SK-N-SH treated with all-trans-retinoic acid at 6 μM for 48 hours (cell line): ENCODE measurements at regions not wholly inside any gene's neighbourhood (a gene's known extent, or its start where the extent isn't known, plus 50 kb on each side); places are given as distances from the start of the nearest gene placed in this dataset.
"Not testable (repeated sequence)": the region's sequence is repeated elsewhere in the genome, so short reads cannot be mapped to it uniquely, and the experiment has no call there.

Experiments
- ATAC-seq: fragments of 200-7000 bp; cut with Tn5 transposase; 3 replicates; pipeline ENCODE4 v1.9.1; 2020; ENCODE audit warnings: mild to moderate bottlenecking, moderate library complexity
- BACH2 ChIP-seq: fragments of 250-450 bp; sonication (Bioruptor Pico); IDR thresholded peaks from 2 replicates; pipeline ENCODE4 v1.9.0; 2021; ENCODE audit warnings: mild to moderate bottlenecking, borderline replicate concordance
- GLIS3 ChIP-seq: fragments of 250-450 bp; sonication (Bioruptor Pico); IDR thresholded peaks from 2 replicates; pipeline ENCODE4 v1.5.0; 2020; ENCODE audit warnings: mild to moderate bottlenecking, moderate library complexity
- OSR1 ChIP-seq: fragments of 250-450 bp; sonication (Bioruptor Pico); IDR thresholded peaks from 2 replicates; pipeline ENCODE4 v1.8.0; 2022; ENCODE audit warnings: moderate library complexity, mild to moderate bottlenecking, inconsistent platforms
- PPARA ChIP-seq: fragments of 250-450 bp; sonication (Bioruptor Pico); IDR thresholded peaks from 2 replicates; pipeline ENCODE4 v1.5.0; 2020; ENCODE audit warnings: mild to moderate bottlenecking, borderline replicate concordance
- RARB ChIP-seq: fragments of 250-450 bp; sonication (Bioruptor Pico); IDR thresholded peaks from 2 replicates; pipeline ENCODE4 v1.8.0; 2021; ENCODE audit warnings: mild to moderate bottlenecking, moderate library complexity
- SNAI2 ChIP-seq: fragments of 250-450 bp; sonication (Bioruptor Pico); IDR thresholded peaks from 2 replicates; pipeline ENCODE4 v1.5.0; 2020; ENCODE audit warnings: mild to moderate bottlenecking, moderate library complexity
- ZC3H10 ChIP-seq: fragments of 250-450 bp; sonication (Bioruptor Pico); IDR thresholded peaks from 2 replicates; pipeline ENCODE4 v1.5.1; 2021; ENCODE audit warnings: mild to moderate bottlenecking, moderate library complexity
- ZFP3 ChIP-seq: fragments of 250-450 bp; sonication (Bioruptor Pico); IDR thresholded peaks from 2 replicates; pipeline ENCODE4 v1.5.0; 2020; ENCODE audit warnings: mild to moderate bottlenecking, moderate library complexity
- ZNF565 ChIP-seq: fragments of 450-650 bp; formaldehyde crosslinking; conservative IDR thresholded peaks from 2 replicates; pipeline ENCODE4 v1.5.0; 2020; ENCODE audit warnings: low read depth, mild to moderate bottlenecking, moderate library complexity
- ZNF8 ChIP-seq: fragments of 450-650 bp; formaldehyde crosslinking; IDR thresholded peaks from 2 replicates; pipeline ENCODE4 v1.5.0; 2020; ENCODE audit warnings: mild to moderate bottlenecking, moderate library complexity
- TF ChIP-seq, protein P1 (sequence below): fragments of 250-450 bp; sonication (Bioruptor Pico); IDR thresholded peaks from 2 replicates; pipeline ENCODE4 v1.8.0; 2020; ENCODE audit warnings: mild to moderate bottlenecking, moderate library complexity, borderline replicate concordance
- TF ChIP-seq, protein P2 (sequence below): fragments of 250-450 bp; sonication (Bioruptor Pico); IDR thresholded peaks from 2 replicates; pipeline ENCODE4 v1.5.1; 2020; ENCODE audit warnings: low read depth, mild to moderate bottlenecking, moderate library complexity
- TF ChIP-seq, protein P3 (sequence below): fragments of 250-450 bp; sonication (Bioruptor Pico); IDR thresholded peaks from 2 replicates; pipeline ENCODE4 v1.8.0; 2021; ENCODE audit warnings: low read depth, mild to moderate bottlenecking, moderate library complexity, borderline replicate concordance
- TF ChIP-seq, protein P4 (sequence below): fragments of 250-450 bp; sonication (Bioruptor Pico); IDR thresholded peaks from 2 replicates; pipeline ENCODE4 v1.5.0; 2020; ENCODE audit warnings: mild to moderate bottlenecking, moderate library complexity
- TF ChIP-seq, protein P5 (sequence below): fragments of 250-450 bp; sonication (Bioruptor Pico); IDR thresholded peaks from 2 replicates; pipeline ENCODE4 v1.5.1; 2021; ENCODE audit warnings: mild to moderate bottlenecking, moderate library complexity

DNA sequence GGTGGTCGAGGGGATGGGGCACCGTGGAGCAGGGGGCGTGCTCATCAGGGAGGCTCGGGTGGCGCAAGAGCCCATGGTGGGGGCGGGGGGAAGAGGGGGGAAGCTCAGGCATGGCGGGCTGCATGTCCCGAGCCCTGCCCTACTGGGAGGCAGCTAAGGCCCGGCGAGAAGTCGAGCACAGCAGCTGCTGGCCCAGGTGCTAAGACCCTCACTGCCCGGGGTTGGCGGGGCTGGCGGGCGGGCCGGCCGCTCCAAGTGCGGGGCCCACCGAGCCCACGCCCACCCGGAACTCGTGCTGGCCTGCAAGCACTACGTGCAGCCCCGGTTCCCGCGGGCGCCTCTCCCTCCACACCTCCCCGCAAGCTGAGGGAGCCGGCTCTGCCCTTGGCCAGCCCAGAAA, 55.0 kb upstream of the FAM171A1 start:
- ATAC-seq, result no peak
- TF ChIP-seq, protein P1, sequence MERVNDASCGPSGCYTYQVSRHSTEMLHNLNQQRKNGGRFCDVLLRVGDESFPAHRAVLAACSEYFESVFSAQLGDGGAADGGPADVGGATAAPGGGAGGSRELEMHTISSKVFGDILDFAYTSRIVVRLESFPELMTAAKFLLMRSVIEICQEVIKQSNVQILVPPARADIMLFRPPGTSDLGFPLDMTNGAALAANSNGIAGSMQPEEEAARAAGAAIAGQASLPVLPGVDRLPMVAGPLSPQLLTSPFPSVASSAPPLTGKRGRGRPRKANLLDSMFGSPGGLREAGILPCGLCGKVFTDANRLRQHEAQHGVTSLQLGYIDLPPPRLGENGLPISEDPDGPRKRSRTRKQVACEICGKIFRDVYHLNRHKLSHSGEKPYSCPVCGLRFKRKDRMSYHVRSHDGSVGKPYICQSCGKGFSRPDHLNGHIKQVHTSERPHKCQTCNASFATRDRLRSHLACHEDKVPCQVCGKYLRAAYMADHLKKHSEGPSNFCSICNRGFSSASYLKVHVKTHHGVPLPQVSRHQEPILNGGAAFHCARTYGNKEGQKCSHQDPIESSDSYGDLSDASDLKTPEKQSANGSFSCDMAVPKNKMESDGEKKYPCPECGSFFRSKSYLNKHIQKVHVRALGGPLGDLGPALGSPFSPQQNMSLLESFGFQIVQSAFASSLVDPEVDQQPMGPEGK, result no peak
- TF ChIP-seq BACH2, result no peak
- no peak for TF ChIP-seq OSR1 (CRISPR knock-in tag)
- no peak for TF ChIP-seq ZFP3 (CRISPR knock-in tag)
- no peak for TF ChIP-seq ZNF565 (CRISPR knock-in tag)
- TF ChIP-seq, protein P2, sequence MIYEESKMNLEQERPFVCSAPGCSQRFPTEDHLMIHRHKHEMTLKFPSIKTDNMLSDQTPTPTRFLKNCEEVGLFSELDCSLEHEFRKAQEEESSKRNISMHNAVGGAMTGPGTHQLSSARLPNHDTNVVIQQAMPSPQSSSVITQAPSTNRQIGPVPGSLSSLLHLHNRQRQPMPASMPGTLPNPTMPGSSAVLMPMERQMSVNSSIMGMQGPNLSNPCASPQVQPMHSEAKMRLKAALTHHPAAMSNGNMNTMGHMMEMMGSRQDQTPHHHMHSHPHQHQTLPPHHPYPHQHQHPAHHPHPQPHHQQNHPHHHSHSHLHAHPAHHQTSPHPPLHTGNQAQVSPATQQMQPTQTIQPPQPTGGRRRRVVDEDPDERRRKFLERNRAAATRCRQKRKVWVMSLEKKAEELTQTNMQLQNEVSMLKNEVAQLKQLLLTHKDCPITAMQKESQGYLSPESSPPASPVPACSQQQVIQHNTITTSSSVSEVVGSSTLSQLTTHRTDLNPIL (CRISPR knock-in tag), result no peak
- TF ChIP-seq ZC3H10 (CRISPR knock-in tag), result no peak
- no peak for TF ChIP-seq PPARA
- TF ChIP-seq, protein P3, sequence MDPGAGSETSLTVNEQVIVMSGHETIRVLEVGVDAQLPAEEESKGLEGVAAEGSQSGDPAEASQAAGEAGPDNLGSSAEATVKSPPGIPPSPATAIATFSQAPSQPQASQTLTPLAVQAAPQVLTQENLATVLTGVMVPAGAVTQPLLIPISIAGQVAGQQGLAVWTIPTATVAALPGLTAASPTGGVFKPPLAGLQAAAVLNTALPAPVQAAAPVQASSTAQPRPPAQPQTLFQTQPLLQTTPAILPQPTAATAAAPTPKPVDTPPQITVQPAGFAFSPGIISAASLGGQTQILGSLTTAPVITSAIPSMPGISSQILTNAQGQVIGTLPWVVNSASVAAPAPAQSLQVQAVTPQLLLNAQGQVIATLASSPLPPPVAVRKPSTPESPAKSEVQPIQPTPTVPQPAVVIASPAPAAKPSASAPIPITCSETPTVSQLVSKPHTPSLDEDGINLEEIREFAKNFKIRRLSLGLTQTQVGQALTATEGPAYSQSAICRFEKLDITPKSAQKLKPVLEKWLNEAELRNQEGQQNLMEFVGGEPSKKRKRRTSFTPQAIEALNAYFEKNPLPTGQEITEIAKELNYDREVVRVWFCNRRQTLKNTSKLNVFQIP, result no peak
- TF ChIP-seq ZNF8, result no peak
- TF ChIP-seq, protein P4, sequence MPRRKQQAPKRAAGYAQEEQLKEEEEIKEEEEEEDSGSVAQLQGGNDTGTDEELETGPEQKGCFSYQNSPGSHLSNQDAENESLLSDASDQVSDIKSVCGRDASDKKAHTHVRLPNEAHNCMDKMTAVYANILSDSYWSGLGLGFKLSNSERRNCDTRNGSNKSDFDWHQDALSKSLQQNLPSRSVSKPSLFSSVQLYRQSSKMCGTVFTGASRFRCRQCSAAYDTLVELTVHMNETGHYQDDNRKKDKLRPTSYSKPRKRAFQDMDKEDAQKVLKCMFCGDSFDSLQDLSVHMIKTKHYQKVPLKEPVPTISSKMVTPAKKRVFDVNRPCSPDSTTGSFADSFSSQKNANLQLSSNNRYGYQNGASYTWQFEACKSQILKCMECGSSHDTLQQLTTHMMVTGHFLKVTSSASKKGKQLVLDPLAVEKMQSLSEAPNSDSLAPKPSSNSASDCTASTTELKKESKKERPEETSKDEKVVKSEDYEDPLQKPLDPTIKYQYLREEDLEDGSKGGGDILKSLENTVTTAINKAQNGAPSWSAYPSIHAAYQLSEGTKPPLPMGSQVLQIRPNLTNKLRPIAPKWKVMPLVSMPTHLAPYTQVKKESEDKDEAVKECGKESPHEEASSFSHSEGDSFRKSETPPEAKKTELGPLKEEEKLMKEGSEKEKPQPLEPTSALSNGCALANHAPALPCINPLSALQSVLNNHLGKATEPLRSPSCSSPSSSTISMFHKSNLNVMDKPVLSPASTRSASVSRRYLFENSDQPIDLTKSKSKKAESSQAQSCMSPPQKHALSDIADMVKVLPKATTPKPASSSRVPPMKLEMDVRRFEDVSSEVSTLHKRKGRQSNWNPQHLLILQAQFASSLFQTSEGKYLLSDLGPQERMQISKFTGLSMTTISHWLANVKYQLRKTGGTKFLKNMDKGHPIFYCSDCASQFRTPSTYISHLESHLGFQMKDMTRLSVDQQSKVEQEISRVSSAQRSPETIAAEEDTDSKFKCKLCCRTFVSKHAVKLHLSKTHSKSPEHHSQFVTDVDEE (CRISPR knock-in tag), result no peak
- TF ChIP-seq SNAI2, result no peak
- TF ChIP-seq, protein P5, sequence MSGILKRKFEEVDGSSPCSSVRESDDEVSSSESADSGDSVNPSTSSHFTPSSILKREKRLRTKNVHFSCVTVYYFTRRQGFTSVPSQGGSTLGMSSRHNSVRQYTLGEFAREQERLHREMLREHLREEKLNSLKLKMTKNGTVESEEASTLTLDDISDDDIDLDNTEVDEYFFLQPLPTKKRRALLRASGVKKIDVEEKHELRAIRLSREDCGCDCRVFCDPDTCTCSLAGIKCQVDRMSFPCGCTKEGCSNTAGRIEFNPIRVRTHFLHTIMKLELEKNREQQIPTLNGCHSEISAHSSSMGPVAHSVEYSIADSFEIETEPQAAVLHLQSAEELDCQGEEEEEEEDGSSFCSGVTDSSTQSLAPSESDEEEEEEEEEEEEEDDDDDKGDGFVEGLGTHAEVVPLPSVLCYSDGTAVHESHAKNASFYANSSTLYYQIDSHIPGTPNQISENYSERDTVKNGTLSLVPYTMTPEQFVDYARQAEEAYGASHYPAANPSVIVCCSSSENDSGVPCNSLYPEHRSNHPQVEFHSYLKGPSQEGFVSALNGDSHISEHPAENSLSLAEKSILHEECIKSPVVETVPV (CRISPR knock-in tag), result no peak
- TF ChIP-seq RARB (CRISPR knock-in tag), result no peak
- TF ChIP-seq GLIS3 (CRISPR knock-in tag), result no peak

DNA sequence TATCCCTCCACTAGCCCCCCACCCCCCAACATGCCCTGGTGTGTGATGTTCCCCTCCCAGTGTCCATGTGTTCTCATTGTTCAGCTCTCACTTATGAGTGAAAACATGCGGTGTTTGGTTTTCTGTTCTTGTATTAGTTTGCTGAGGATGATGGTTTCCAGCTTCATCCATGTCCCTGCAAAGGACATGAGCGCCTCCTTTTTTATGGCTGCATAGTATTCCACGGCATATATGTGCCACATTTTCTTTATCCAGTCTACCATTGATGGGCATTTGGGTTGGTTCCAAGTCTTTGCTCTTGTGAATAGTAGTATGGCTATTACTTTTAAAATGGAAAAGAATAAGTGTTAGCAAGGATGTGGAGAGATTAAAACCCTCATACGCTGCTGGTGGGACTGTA, 50.8 kb upstream of the FAM171A1 start:
- TF ChIP-seq ZNF8, result peak; percentile 5; the same call in 1 of the 2 replicates
- not testable (repeated sequence) for ATAC-seq
